Natural killer cell (primary cell): ENCODE measurements at regions not wholly inside any gene's neighbourhood (a gene's known extent, or its start where the extent isn't known, plus 50 kb on each side); places are given as distances from the start of the nearest gene placed in this dataset.

ENCODE experiments used
- ATAC-seq, 3 donors: fragments of 150-1000 bp in 2 of 3; fragments of 200-7000 bp in 1 of 3; cut with Tn5 transposase; 1 replicate in 1 of 3; 2 replicates in 2 of 3; pipeline ENCODE4 v1.10.0; 2021; ENCODE audit warnings: mild to moderate bottlenecking in 2 of 3, moderate library complexity in 2 of 3
- DNase-seq, 2 donors: peaks; one replicate each; pipeline versions ENCODE4 v3.0.0 to v3.0.0-alpha.2; 2013 to 2021; ENCODE audit warnings: mixed read lengths in 1 of 2
- H3K27ac ChIP-seq: one replicate; pipeline ENCODE4 v1.5.1; 2013; ENCODE audit warnings: mild to moderate bottlenecking, low read length
- H3K27me3 ChIP-seq: one replicate; pipeline ENCODE4 v1.6.1; 2013; ENCODE audit warnings: low read length; ENCODE audit not compliant: control insufficient read depth, insufficient read depth
- H3K36me3 ChIP-seq: one replicate; pipeline ENCODE4 v1.6.1; 2013; ENCODE audit warnings: low read length; ENCODE audit not compliant: control insufficient read depth, insufficient read depth
- H3K4me1 ChIP-seq: one replicate; pipeline ENCODE4 v1.6.1; 2013; ENCODE audit warnings: low read length; ENCODE audit not compliant: control insufficient read depth, insufficient read depth
- H3K4me3 ChIP-seq: one replicate; pipeline ENCODE4 v1.5.1; 2013; ENCODE audit warnings: low read length
- H3K9me3 ChIP-seq: one replicate; pipeline ENCODE4 v1.6.1; 2013; ENCODE audit warnings: low read length; ENCODE audit not compliant: control insufficient read depth, insufficient read depth
- H3K27ac Mint-ChIP-seq, 2 donors: one replicate each; pipeline ENCODE4 v1.8.0; 2022; ENCODE audit warnings: mild to moderate bottlenecking in 2 of 2, mixed read lengths in 2 of 2, moderate library complexity in 1 of 2
- H3K27me3 Mint-ChIP-seq, 2 donors: one replicate each; pipeline ENCODE4 v1.8.0; 2022; ENCODE audit warnings: low read depth in 2 of 2, mixed read lengths in 2 of 2
- H3K36me3 Mint-ChIP-seq: one replicate; pipeline ENCODE4 v1.8.0; 2022; ENCODE audit warnings: mixed read lengths
- H3K4me1 Mint-ChIP-seq, 2 donors: one replicate each; pipeline ENCODE4 v1.8.0; 2022; ENCODE audit warnings: mixed read lengths in 2 of 2
- H3K4me3 Mint-ChIP-seq: one replicate; pipeline ENCODE4 v1.8.0; 2022; ENCODE audit warnings: mild to moderate bottlenecking, moderate library complexity, mixed read lengths
- H3K9me3 Mint-ChIP-seq, 2 donors: one replicate each; pipeline ENCODE4 v1.8.0; 2022; ENCODE audit warnings: mixed read lengths in 2 of 2
- WGBS: methylation state at CpG from one replicate; pipeline ENCODE4 v1.1.7; 2013; ENCODE audit warnings: missing lambda C conversion rate; ENCODE audit not compliant: insufficient coverage; 5-methylcytosine and 5-hydroxymethylcytosine counted together
- intact Hi-C: fragments of 100-400 bp; cut with micrococcal nuclease; formaldehyde crosslinking; loops from one replicate; pipeline ENCODE4 v1.14.2; 2022
- TF ChIP-seq, protein P1 (sequence below): fragments of 200-600 bp; IDR thresholded peaks from one replicate; pipeline ENCODE4 v1.8.0; 2022; ENCODE audit warnings: antibody characterized with exemption

DNA sequence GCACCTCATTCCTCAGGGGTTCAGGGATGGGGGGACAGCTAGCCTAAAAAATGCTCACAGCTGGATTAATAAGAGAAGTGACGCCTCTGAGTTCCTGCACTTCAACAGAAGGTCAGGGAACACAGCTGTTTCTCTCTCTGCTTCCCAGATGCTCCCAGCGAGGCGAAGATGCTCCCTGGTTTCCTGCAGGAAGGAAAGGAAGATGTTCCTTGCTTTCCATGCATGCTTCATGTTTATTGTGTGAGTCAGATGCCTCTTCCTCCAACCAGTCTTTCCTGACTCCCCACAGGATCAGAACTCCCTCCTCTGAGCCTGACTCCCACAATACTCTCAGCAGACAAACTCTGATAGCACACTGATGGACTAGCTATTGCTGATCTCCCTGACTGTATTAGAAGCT is 71.9 kb downstream of the MFAP3 start:
- H3K9me3 Mint-ChIP-seq: no peaks in the 10 kb centered on the region
- no peak overlapping the region for H3K4me3 Mint-ChIP-seq
- ATAC-seq: no peak
- H3K27me3 Mint-ChIP-seq: peaks cover 0 to 11% of the 10 kb centered on the region in 2 donors
- Histone ChIP-seq H3K27ac (no peak overlapping the region), H3K9me3 (no peaks in the 10 kb centered on the region), H3K36me3 (no peaks in the 10 kb centered on the region), H3K4me3 (no peak overlapping the region), H3K4me1 (no peaks in the 10 kb centered on the region), H3K27me3 (no peaks in the 10 kb centered on the region)
- 71% methylated on average over 3 of the region's 3 CpGs for WGBS
- TF ChIP-seq, protein P1, sequence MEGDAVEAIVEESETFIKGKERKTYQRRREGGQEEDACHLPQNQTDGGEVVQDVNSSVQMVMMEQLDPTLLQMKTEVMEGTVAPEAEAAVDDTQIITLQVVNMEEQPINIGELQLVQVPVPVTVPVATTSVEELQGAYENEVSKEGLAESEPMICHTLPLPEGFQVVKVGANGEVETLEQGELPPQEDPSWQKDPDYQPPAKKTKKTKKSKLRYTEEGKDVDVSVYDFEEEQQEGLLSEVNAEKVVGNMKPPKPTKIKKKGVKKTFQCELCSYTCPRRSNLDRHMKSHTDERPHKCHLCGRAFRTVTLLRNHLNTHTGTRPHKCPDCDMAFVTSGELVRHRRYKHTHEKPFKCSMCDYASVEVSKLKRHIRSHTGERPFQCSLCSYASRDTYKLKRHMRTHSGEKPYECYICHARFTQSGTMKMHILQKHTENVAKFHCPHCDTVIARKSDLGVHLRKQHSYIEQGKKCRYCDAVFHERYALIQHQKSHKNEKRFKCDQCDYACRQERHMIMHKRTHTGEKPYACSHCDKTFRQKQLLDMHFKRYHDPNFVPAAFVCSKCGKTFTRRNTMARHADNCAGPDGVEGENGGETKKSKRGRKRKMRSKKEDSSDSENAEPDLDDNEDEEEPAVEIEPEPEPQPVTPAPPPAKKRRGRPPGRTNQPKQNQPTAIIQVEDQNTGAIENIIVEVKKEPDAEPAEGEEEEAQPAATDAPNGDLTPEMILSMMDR: no peak
- no peak overlapping the region for H3K27ac Mint-ChIP-seq
- intact Hi-C loops: no loop called here
- H3K36me3 Mint-ChIP-seq: no peaks in the 10 kb centered on the region
- H3K4me1 Mint-ChIP-seq: no peaks in the 10 kb centered on the region
- DNase-seq: no peak

DNA sequence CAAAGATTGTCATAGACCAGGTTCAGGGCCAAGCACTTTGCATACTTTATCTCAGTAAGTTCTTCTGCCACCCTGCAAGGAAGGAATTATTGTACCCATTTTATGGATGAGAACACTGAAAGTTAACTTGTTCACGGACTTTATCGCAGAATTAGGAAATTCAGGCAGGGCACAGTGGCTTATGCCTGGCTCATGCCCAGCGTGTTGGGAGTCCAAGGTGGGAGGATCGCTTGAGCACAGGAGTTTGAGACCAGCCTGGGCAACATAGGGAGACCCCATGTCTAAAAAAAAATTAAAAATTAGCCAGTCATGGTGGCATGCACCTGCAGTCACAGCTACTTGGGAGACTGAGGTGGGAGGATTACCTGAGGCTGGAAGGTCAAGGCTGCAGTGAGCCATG is 72.4 kb downstream of the MFAP3 start:
- Mint-ChIP-seq H3K9me3 (no peaks in the 10 kb centered on the region), H3K4me3 (no peak overlapping the region), H3K27ac (no peak overlapping the region), H3K36me3 (no peaks in the 10 kb centered on the region), H3K4me1 (no peaks in the 10 kb centered on the region), H3K27me3 (peaks cover 0 to 11% of the 10 kb centered on the region in 2 donors)
- Histone ChIP-seq H3K4me1 (no peaks in the 10 kb centered on the region), H3K4me3 (no peak overlapping the region), H3K36me3 (no peaks in the 10 kb centered on the region), H3K9me3 (no peaks in the 10 kb centered on the region), H3K27me3 (no peaks in the 10 kb centered on the region), H3K27ac (no peak overlapping the region)
- ATAC-seq: no peak
- intact Hi-C loops: no loop called here
- 95% methylated on average over 4 of the region's 4 CpGs for WGBS
- no peak for DNase-seq
- TF ChIP-seq, protein P1: no peak

DNA sequence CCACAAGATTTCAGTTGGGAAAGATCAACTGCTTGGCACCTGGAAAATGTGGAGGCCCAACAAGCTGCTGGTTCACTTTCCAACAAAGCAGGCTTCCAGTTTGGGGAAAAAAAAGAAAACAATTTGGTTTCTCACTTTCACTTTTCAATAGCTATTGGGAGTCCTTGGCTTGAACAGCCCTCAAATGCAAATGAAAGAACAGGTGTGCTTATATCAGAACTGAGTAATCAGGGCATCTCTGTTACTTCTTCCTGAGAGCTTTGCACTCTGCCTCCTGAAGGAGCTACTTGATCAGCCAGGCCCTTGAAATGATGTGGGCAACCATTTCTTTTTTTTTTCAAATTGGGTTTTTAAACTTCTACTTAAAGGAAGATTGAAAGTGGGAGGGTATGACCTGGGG is 73.5 kb downstream of the MFAP3 start:
- Histone ChIP-seq H3K36me3 (no peaks in the 10 kb centered on the region), H3K9me3 (no peaks in the 10 kb centered on the region), H3K4me3 (no peak overlapping the region), H3K27ac (no peak overlapping the region), H3K4me1 (no peaks in the 10 kb centered on the region), H3K27me3 (no peaks in the 10 kb centered on the region)
- no peaks in the 10 kb centered on the region for H3K36me3 Mint-ChIP-seq
- ATAC-seq (no peak), DNase-seq (no peak)
- no peak overlapping the region for H3K27ac Mint-ChIP-seq
- no peaks in the 10 kb centered on the region for H3K4me1 Mint-ChIP-seq
- H3K9me3 Mint-ChIP-seq: no peaks in the 10 kb centered on the region
- TF ChIP-seq, protein P1: no peak
- intact Hi-C loops: no loop called here
- no peak overlapping the region for H3K4me3 Mint-ChIP-seq
- peaks cover 0 to 11% of the 10 kb centered on the region in 2 donors for H3K27me3 Mint-ChIP-seq

DNA sequence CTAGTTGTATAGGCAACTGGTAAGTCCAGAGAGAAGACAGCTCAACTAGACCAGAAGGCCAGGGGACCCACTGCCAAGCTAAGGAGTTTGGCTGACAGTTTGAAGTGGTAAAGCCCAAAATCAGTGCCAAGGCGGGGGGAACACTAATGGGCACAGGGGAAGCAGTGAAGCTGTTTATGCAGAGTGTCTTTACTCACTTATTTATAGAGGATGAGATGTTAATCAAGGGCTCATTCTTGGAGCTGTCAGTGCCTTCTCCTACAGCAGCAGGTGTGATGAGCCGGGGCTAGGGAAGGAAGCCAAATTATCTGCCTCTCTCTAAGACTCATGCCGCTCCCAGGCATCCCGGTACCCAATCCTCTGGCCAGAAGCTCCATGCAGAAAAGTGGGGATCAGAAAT is 75.2 kb upstream of the GALNT10 start:
- Histone ChIP-seq H3K36me3 (no peaks in the 10 kb centered on the region), H3K4me1 (no peaks in the 10 kb centered on the region), H3K4me3 (no peak overlapping the region), H3K27me3 (no peaks in the 10 kb centered on the region), H3K27ac (no peak overlapping the region), H3K9me3 (no peaks in the 10 kb centered on the region)
- WGBS: 92% methylated on average over 4 of the region's 4 CpGs
- Mint-ChIP-seq H3K27ac (no peak overlapping the region), H3K27me3 (peaks cover 8 to 13% of the 10 kb centered on the region in 2 donors), H3K9me3 (no peaks in the 10 kb centered on the region), H3K4me1 (no peaks in the 10 kb centered on the region), H3K36me3 (no peaks in the 10 kb centered on the region), H3K4me3 (no peak overlapping the region)
- ATAC-seq (no peak), DNase-seq (no peak)
- TF ChIP-seq, protein P1: no peak
- intact Hi-C loops: no loop called here
